ENCODE measurements at regions not wholly inside any gene's neighbourhood (a gene's known extent, or its start where the extent isn't known, plus 50 kb on each side); places are given as distances from the start of the nearest gene placed in this dataset.

- no peaks in the 10 kb centered on the region for H3K79me2 ChIP-seq (ENCODE audit: low read length)
- no peaks in the 10 kb centered on the region for H3K9me3 ChIP-seq (ENCODE audit: insufficient read depth, low read length)
- H4K20me1 ChIP-seq (ENCODE audit: insufficient read depth, low read length): no peaks in the 10 kb centered on the region
- no peak overlapping the region for H3K4me3 ChIP-seq (ENCODE audit: low read length)
- H3K36me3 ChIP-seq (replicated peaks; ENCODE audit: low read depth, low read length): no peaks in the 10 kb centered on the region
- H2AFZ ChIP-seq (ENCODE audit: low read depth, low read length): no peak overlapping the region
- H3K27ac ChIP-seq (ENCODE audit: low read length): no peak overlapping the region
- 0 out of 2 replicates have a peak, but pooled peaks cover 2% of the 10 kb centered on the region for H3K27me3 ChIP-seq (ENCODE audit: low read depth, low read length)
- H3K4me2 ChIP-seq (ENCODE audit: low read length): no peak overlapping the region
- TF ChIP-seq EZH2phosphoT487 (IDR thresholded peaks at IDR 0.05; ENCODE audit: low read depth) (no peak), CTCF (IDR thresholded peaks at IDR 0.05; ENCODE audit: low read depth, low read length) (no peak)
- H3K4me1 ChIP-seq (ENCODE audit: low read length): no peaks in the 10 kb centered on the region
- H3K9ac ChIP-seq (ENCODE audit: low read length): no peak overlapping the region
These were observed 56.1 kb upstream of the CST7 start for GRCh38 chr20:24892931-24893330.

- Histone ChIP-seq H3K4me3 (ENCODE audit: low read length) (no peak overlapping the region), H3K36me3 (replicated peaks; ENCODE audit: low read depth, low read length) (peaks cover 3% of the 10 kb centered on the region), H3K4me2 (ENCODE audit: low read length) (no peak overlapping the region), H3K9ac (ENCODE audit: low read length) (no peak overlapping the region), H2AFZ (ENCODE audit: low read depth, low read length) (no peak overlapping the region), H4K20me1 (ENCODE audit: insufficient read depth, low read length) (no peaks in the 10 kb centered on the region), H3K4me1 (ENCODE audit: low read length) (no peaks in the 10 kb centered on the region), H3K27ac (ENCODE audit: low read length) (no peak overlapping the region), H3K9me3 (ENCODE audit: insufficient read depth, low read length) (peaks cover 5% of the 10 kb centered on the region), H3K79me2 (ENCODE audit: low read length) (no peaks in the 10 kb centered on the region), H3K27me3 (ENCODE audit: low read depth, low read length) (no peaks in the 10 kb centered on the region)
- TF ChIP-seq CTCF (IDR thresholded peaks at IDR 0.05; ENCODE audit: low read depth, low read length) (no peak), EZH2phosphoT487 (IDR thresholded peaks at IDR 0.05; ENCODE audit: low read depth) (no peak)
These were observed 54.6 kb upstream of the CST7 start for GRCh38 chr20:24894488-24894887.

GRCh38 chr20:24894967-24895366 lies 54.1 kb upstream of the CST7 start:
- Histone ChIP-seq H3K9me3 (ENCODE audit: insufficient read depth, low read length) (peaks cover 10% of the 10 kb centered on the region), H3K36me3 (replicated peaks; ENCODE audit: low read depth, low read length) (peaks cover 7% of the 10 kb centered on the region), H3K4me2 (ENCODE audit: low read length) (no peak overlapping the region), H3K27me3 (ENCODE audit: low read depth, low read length) (no peaks in the 10 kb centered on the region), H3K4me1 (ENCODE audit: low read length) (no peaks in the 10 kb centered on the region), H3K4me3 (ENCODE audit: low read length) (no peak overlapping the region), H2AFZ (ENCODE audit: low read depth, low read length) (no peak overlapping the region), H3K79me2 (ENCODE audit: low read length) (no peaks in the 10 kb centered on the region), H3K27ac (ENCODE audit: low read length) (no peak overlapping the region), H4K20me1 (ENCODE audit: insufficient read depth, low read length) (no peaks in the 10 kb centered on the region), H3K9ac (ENCODE audit: low read length) (no peak overlapping the region)
- TF ChIP-seq EZH2phosphoT487 (IDR thresholded peaks at IDR 0.05; ENCODE audit: low read depth) (no peak), CTCF (IDR thresholded peaks at IDR 0.05; ENCODE audit: low read depth, low read length) (no peak)

- Histone ChIP-seq H4K20me1 (ENCODE audit: insufficient read depth, low read length) (no peaks in the 10 kb centered on the region), H3K9me3 (ENCODE audit: insufficient read depth, low read length) (peaks cover 14% of the 10 kb centered on the region), H3K4me3 (ENCODE audit: low read length) (no peak overlapping the region), H3K27me3 (ENCODE audit: low read depth, low read length) (no peaks in the 10 kb centered on the region), H3K27ac (ENCODE audit: low read length) (no peak overlapping the region), H3K4me1 (ENCODE audit: low read length) (no peaks in the 10 kb centered on the region), H2AFZ (ENCODE audit: low read depth, low read length) (no peak overlapping the region), H3K9ac (ENCODE audit: low read length) (no peak overlapping the region), H3K79me2 (ENCODE audit: low read length) (no peaks in the 10 kb centered on the region), H3K36me3 (replicated peaks; ENCODE audit: low read depth, low read length) (peaks cover 11% of the 10 kb centered on the region), H3K4me2 (ENCODE audit: low read length) (no peak overlapping the region)
- no peak for TF ChIP-seq CTCF (IDR thresholded peaks at IDR 0.05; ENCODE audit: low read depth, low read length)
- TF ChIP-seq EZH2phosphoT487 (IDR thresholded peaks at IDR 0.05; ENCODE audit: low read depth): no peak
These were observed 53.6 kb upstream of the CST7 start for GRCh38 chr20:24895431-24895830.

All from OCI-LY3 (cell line).